Activated naive CD4-positive, alpha-beta T cell treated with anti-CD3 and anti-CD28 coated beads, Interleukin-2, amount 10 ng/mL, durations not matched to agents 7 days and 5 days (primary cell): ENCODE measurements at regions not wholly inside any gene's neighbourhood (a gene's known extent, or its start where the extent isn't known, plus 50 kb on each side); places are given as distances from the start of the nearest gene placed in this dataset.
"Not testable (repeated sequence)": the region's sequence is repeated elsewhere in the genome, so short reads cannot be mapped to it uniquely, and the experiment has no call there.

ENCODE experiments used
- CTCF ChIA-PET: fragments of 350-600 bp; sonication (Branson Sonifier 250); formaldehyde crosslinking; loops from one replicate; lab custom pipeline; 2021; ENCODE audit warnings: antibody characterized with exemption; lab: Charles Lee
- DNase-seq: peaks from one replicate; pipeline ENCODE4 v3.0.0-alpha.2; 2020
- H3K27ac Mint-ChIP-seq: one replicate; pipeline ENCODE4 v1.8.0; 2021; ENCODE audit warnings: mild to moderate bottlenecking, moderate library complexity, mixed read lengths
- H3K27me3 Mint-ChIP-seq: one replicate; pipeline ENCODE4 v1.8.0; 2021; ENCODE audit warnings: mild to moderate bottlenecking, mixed read lengths
- H3K36me3 Mint-ChIP-seq: one replicate; pipeline ENCODE4 v1.8.0; 2021; ENCODE audit warnings: mixed read lengths
- H3K4me1 Mint-ChIP-seq: one replicate; pipeline ENCODE4 v1.8.0; 2021; ENCODE audit warnings: mixed read lengths
- H3K4me3 Mint-ChIP-seq: one replicate; pipeline ENCODE4 v1.8.0; 2021; ENCODE audit warnings: mild to moderate bottlenecking, moderate library complexity, mixed read lengths
- H3K9me3 Mint-ChIP-seq: one replicate; pipeline ENCODE4 v1.8.0; 2021; ENCODE audit warnings: mixed read lengths

GRCh38 chr6:50539447-50539846 lies 173.9 kb upstream of the TFAP2D start:
- CTCF ChIA-PET = no interaction called here
- H3K36me3 Mint-ChIP-seq = no peaks in the 10 kb centered on the region
- no peak overlapping the region for H3K27ac Mint-ChIP-seq
- no peaks in the 10 kb centered on the region for H3K27me3 Mint-ChIP-seq
- DNase-seq = no peak
- H3K9me3 Mint-ChIP-seq = no peaks in the 10 kb centered on the region
- H3K4me1 Mint-ChIP-seq = no peaks in the 10 kb centered on the region
- no peak overlapping the region for H3K4me3 Mint-ChIP-seq

GRCh38 chr6:50541941-50542340 lies 171.4 kb upstream of the TFAP2D start:
- CTCF ChIA-PET = no interaction called here
- DNase-seq = no peak
- Mint-ChIP-seq H3K27ac (no peak overlapping the region), H3K9me3 (no peaks in the 10 kb centered on the region), H3K36me3 (no peaks in the 10 kb centered on the region), H3K4me3 (no peak overlapping the region), H3K27me3 (no peaks in the 10 kb centered on the region), H3K4me1 (no peaks in the 10 kb centered on the region)

GRCh38 chr6:50543666-50544065 lies 169.7 kb upstream of the TFAP2D start:
- H3K27me3 Mint-ChIP-seq = no peaks in the 10 kb centered on the region
- CTCF ChIA-PET = no interaction called here
- H3K4me1 Mint-ChIP-seq = no peaks in the 10 kb centered on the region
- no peaks in the 10 kb centered on the region for H3K36me3 Mint-ChIP-seq
- no peak overlapping the region for H3K4me3 Mint-ChIP-seq
- H3K9me3 Mint-ChIP-seq = no peaks in the 10 kb centered on the region
- no peak overlapping the region for H3K27ac Mint-ChIP-seq
- no peak for DNase-seq

GRCh38 chr6:50549026-50549425 lies 164.3 kb upstream of the TFAP2D start:
- Mint-ChIP-seq H3K27ac (no peak overlapping the region), H3K36me3 (no peaks in the 10 kb centered on the region), H3K9me3 (peaks cover 2% of the 10 kb centered on the region), H3K4me1 (no peaks in the 10 kb centered on the region), H3K4me3 (no peak overlapping the region), H3K27me3 (no peaks in the 10 kb centered on the region)
- DNase-seq = no peak
- CTCF ChIA-PET = no interaction called here

- H3K4me3 Mint-ChIP-seq = no peak overlapping the region
- no peak overlapping the region for H3K27ac Mint-ChIP-seq
- no peak for DNase-seq
- peaks cover 6% of the 10 kb centered on the region for H3K9me3 Mint-ChIP-seq
- CTCF ChIA-PET = no interaction called here
- H3K4me1 Mint-ChIP-seq = no peaks in the 10 kb centered on the region
- no peaks in the 10 kb centered on the region for H3K27me3 Mint-ChIP-seq
- H3K36me3 Mint-ChIP-seq = no peaks in the 10 kb centered on the region
Observed at GRCh38 chr6:50549475-50549874, 163.9 kb upstream of the TFAP2D start.

GRCh38 chr6:50555982-50556381 lies 157.3 kb upstream of the TFAP2D start:
- H3K4me1 Mint-ChIP-seq = no peaks in the 10 kb centered on the region
- no peak overlapping the region for H3K4me3 Mint-ChIP-seq
- H3K27me3 Mint-ChIP-seq = no peaks in the 10 kb centered on the region
- CTCF ChIA-PET = no interaction called here
- H3K27ac Mint-ChIP-seq = no peak overlapping the region
- peaks cover 6% of the 10 kb centered on the region for H3K9me3 Mint-ChIP-seq
- no peaks in the 10 kb centered on the region for H3K36me3 Mint-ChIP-seq
- no peak for DNase-seq

- no peak for DNase-seq
- CTCF ChIA-PET = no interaction called here
- H3K27me3 Mint-ChIP-seq = no peaks in the 10 kb centered on the region
- H3K36me3 Mint-ChIP-seq = no peaks in the 10 kb centered on the region
- no peaks in the 10 kb centered on the region for H3K4me1 Mint-ChIP-seq
- no peak overlapping the region for H3K27ac Mint-ChIP-seq
- H3K9me3 Mint-ChIP-seq = no peaks in the 10 kb centered on the region
- no peak overlapping the region for H3K4me3 Mint-ChIP-seq
Observed at GRCh38 chr6:50565004-50565403, 148.3 kb upstream of the TFAP2D start.

- H3K9me3 Mint-ChIP-seq, H3K4me3 Mint-ChIP-seq, H3K4me1 Mint-ChIP-seq, DNase-seq, H3K36me3 Mint-ChIP-seq, H3K27me3 Mint-ChIP-seq, CTCF ChIA-PET, H3K27ac Mint-ChIP-seq: not testable (repeated sequence)
Observed at GRCh38 chr6:50571230-50571629, 142.1 kb upstream of the TFAP2D start.

- no peak for DNase-seq
- Mint-ChIP-seq H3K27ac (no peak overlapping the region), H3K27me3 (no peaks in the 10 kb centered on the region), H3K4me1 (no peaks in the 10 kb centered on the region), H3K9me3 (no peaks in the 10 kb centered on the region), H3K4me3 (no peak overlapping the region), H3K36me3 (no peaks in the 10 kb centered on the region)
- CTCF ChIA-PET = no interaction called here
Observed at GRCh38 chr6:50585441-50586330, 127.6 kb upstream of the TFAP2D start.

GRCh38 chr6:50586331-50586675 lies 127.0 kb upstream of the TFAP2D start:
- Mint-ChIP-seq H3K27me3 (no peaks in the 10 kb centered on the region), H3K27ac (no peak overlapping the region), H3K9me3 (no peaks in the 10 kb centered on the region), H3K36me3 (no peaks in the 10 kb centered on the region), H3K4me1 (no peaks in the 10 kb centered on the region), H3K4me3 (no peak overlapping the region)
- DNase-seq = no peak
- CTCF ChIA-PET = no interaction called here

GRCh38 chr6:50589751-50590470 lies 123.4 kb upstream of the TFAP2D start:
- Mint-ChIP-seq H3K4me3 (no peak overlapping the region), H3K4me1 (no peaks in the 10 kb centered on the region), H3K9me3 (no peaks in the 10 kb centered on the region), H3K27me3 (no peaks in the 10 kb centered on the region), H3K27ac (no peak overlapping the region), H3K36me3 (no peaks in the 10 kb centered on the region)
- CTCF ChIA-PET = no interaction called here
- DNase-seq = no peak

GRCh38 chr6:50591135-50591534 lies 122.2 kb upstream of the TFAP2D start:
- Mint-ChIP-seq H3K27ac (no peak overlapping the region), H3K9me3 (no peaks in the 10 kb centered on the region), H3K36me3 (no peaks in the 10 kb centered on the region), H3K4me1 (no peaks in the 10 kb centered on the region), H3K27me3 (no peaks in the 10 kb centered on the region), H3K4me3 (no peak overlapping the region)
- CTCF ChIA-PET = no interaction called here
- DNase-seq = no peak

- no peaks in the 10 kb centered on the region for H3K36me3 Mint-ChIP-seq
- H3K4me3 Mint-ChIP-seq = no peak overlapping the region
- DNase-seq = no peak
- no peak overlapping the region for H3K27ac Mint-ChIP-seq
- no peaks in the 10 kb centered on the region for H3K27me3 Mint-ChIP-seq
- H3K9me3 Mint-ChIP-seq = no peaks in the 10 kb centered on the region
- CTCF ChIA-PET = no interaction called here
- no peaks in the 10 kb centered on the region for H3K4me1 Mint-ChIP-seq
Observed at GRCh38 chr6:50600280-50600679, 113.0 kb upstream of the TFAP2D start.

- no peaks in the 10 kb centered on the region for H3K9me3 Mint-ChIP-seq
- H3K27me3 Mint-ChIP-seq = no peaks in the 10 kb centered on the region
- CTCF ChIA-PET = no interaction called here
- DNase-seq = no peak
- H3K4me3 Mint-ChIP-seq = no peak overlapping the region
- no peaks in the 10 kb centered on the region for H3K36me3 Mint-ChIP-seq
- H3K27ac Mint-ChIP-seq = no peak overlapping the region
- H3K4me1 Mint-ChIP-seq = no peaks in the 10 kb centered on the region
Observed at GRCh38 chr6:50602292-50602691, 111.0 kb upstream of the TFAP2D start.

GRCh38 chr6:50608421-50608820 lies 104.9 kb upstream of the TFAP2D start:
- no peaks in the 10 kb centered on the region for H3K36me3 Mint-ChIP-seq

More at GRCh38 chr6:50608421-50608820, 104.9 kb upstream of the TFAP2D start:
- DNase-seq = no peak
- Mint-ChIP-seq H3K4me3 (no peak overlapping the region), H3K4me1 (no peaks in the 10 kb centered on the region), H3K27me3 (no peaks in the 10 kb centered on the region), H3K27ac (no peak overlapping the region), H3K9me3 (no peaks in the 10 kb centered on the region)
- CTCF ChIA-PET = interaction anchor here (0.6 kb wide), 1 partner anchor 481 kb away, joined by 3 read pairs; no protein-coding TSS in a partner anchor
